Activated CD4-positive, alpha-beta T cell treated with anti-CD3 and anti-CD28 coated beads for 36 hours (primary cell): ENCODE measurements at regions not wholly inside any gene's neighbourhood (a gene's known extent, or its start where the extent isn't known, plus 50 kb on each side); places are given as distances from the start of the nearest gene placed in this dataset.

Experiments used
- ATAC-seq: fragments of 200-7000 bp; cut with Tn5 transposase; one replicate; pipeline ENCODE4 v1.10.0; 2021; ENCODE audit warnings: mild to moderate bottlenecking, moderate library complexity
- CTCF ChIA-PET: fragments of 350-600 bp; sonication (Branson Sonifier 250); formaldehyde crosslinking; loops from one replicate; lab custom pipeline; 2021; ENCODE audit warnings: antibody characterized with exemption; lab: Charles Lee
- POLR2A ChIA-PET: fragments of 350-600 bp; sonication (Branson Sonifier 250); formaldehyde crosslinking; loops from one replicate; lab custom pipeline; 2021; ENCODE audit warnings: antibody characterized with exemption, inconsistent platforms; lab: Charles Lee
- DNase-seq: peaks from one replicate; pipeline ENCODE4 v3.0.0-alpha.2; 2020
- H3K27ac Mint-ChIP-seq: one replicate; pipeline ENCODE4 v1.8.0; 2021; ENCODE audit warnings: mixed read lengths
- H3K27me3 Mint-ChIP-seq: one replicate; pipeline ENCODE4 v1.8.0; 2021; ENCODE audit warnings: mixed read lengths
- H3K36me3 Mint-ChIP-seq: one replicate; pipeline ENCODE4 v1.8.0; 2021; ENCODE audit warnings: low read depth, mixed read lengths
- H3K4me1 Mint-ChIP-seq: one replicate; pipeline ENCODE4 v1.8.0; 2021; ENCODE audit warnings: mixed read lengths
- H3K4me3 Mint-ChIP-seq: one replicate; pipeline ENCODE4 v1.8.0; 2021; ENCODE audit warnings: mild to moderate bottlenecking, moderate library complexity, mixed read lengths
- H3K9me3 Mint-ChIP-seq: one replicate; pipeline ENCODE4 v1.8.0; 2021; ENCODE audit warnings: low read depth, mixed read lengths
- intact Hi-C, 2 experiments: fragments of 100-400 bp; cut with DNase I in 1 of 2; cut with micrococcal nuclease in 1 of 2; formaldehyde crosslinking; loops; one replicate each; pipeline versions ENCODE4 v1.14.2 to v1.15.1; 2022 to 2024; cut with DNase I, micrococcal nuclease

DNA sequence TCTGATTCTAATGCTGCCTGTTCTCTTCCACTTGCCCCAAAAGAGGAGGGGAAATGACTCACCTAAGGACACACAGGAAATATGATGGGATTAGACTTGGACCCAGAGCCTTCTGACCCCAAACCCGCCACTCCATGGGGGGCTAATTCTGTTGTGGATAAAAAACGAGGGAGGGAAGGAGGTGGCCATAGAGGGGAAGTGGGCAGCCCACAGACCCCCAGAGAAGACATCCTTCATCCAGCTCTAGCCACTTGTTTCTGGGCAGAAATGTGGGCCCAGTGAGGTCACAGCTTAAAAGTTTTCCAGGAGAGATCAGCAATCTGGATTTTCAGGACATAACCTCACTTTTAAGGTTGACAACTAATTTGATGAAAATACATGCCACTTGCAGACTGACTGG lies 202.1 kb downstream of the ANKRD60 start:
- Mint-ChIP-seq H3K27ac (no peak overlapping the region), H3K36me3 (no peaks in the 10 kb centered on the region), H3K4me3 (no peak overlapping the region), H3K9me3 (no peaks in the 10 kb centered on the region), H3K27me3 (peaks cover 25% of the 10 kb centered on the region), H3K4me1 (no peaks in the 10 kb centered on the region)
- ChIA-PET POLR2A (no interaction called here), CTCF (interaction anchor here (0.7 to 1.0 kb wide), 2 partner anchors 9 to 527 kb away, joined by 3 read pairs; no protein-coding TSS in a partner anchor)
- DNase-seq (no peak), ATAC-seq (no peak)
- intact Hi-C loops, result no loop called here

DNA sequence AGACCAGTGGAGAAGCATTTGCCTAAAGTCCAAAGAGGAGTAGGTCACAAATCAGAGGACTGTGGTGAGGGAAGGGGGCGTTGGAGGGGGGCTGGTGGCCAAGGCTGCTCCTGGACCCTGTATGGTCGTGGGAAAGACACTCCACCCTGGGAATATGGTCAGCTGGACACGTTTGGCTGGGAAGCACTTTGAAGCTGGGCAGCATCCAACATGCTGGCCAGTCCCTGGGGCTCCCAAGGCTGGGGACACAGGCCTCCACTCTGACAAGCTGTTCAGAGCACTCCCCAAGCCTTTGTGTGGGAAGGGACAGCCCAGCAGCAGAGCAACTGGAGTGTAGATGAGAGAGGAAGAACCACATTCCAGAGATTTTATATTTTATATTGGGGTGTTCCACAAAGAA lies 203.2 kb downstream of the ANKRD60 start:
- no peak for ATAC-seq

DNA sequence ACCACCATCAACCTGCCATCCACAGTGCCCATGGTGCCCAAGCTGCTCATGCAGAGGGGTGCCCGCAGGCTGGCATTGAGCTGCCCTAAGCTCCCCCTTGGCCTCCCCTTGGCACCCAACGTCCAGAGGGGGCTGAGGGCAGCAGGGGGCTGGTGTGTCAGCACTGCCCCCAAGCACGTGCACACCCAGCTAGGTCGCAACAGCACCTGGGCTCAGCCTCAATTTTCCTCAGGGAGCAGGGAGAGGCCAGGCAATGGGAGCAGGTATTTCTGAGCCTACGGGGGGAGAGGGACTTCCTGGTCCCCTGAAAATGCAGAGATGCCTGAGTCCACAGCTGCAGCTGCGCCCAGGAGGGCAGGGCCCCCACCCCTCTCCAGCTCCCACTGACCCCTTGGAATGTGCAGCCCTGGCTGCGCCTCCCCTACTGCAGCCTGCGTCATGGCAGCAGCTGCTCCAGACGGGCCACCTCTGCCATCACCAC lies 204.2 kb downstream of the ANKRD60 start:
- intact Hi-C loops, result no loop called here
- Mint-ChIP-seq H3K27ac (no peak overlapping the region), H3K4me3 (no peak overlapping the region), H3K36me3 (no peaks in the 10 kb centered on the region), H3K27me3 (peaks cover 24% of the 10 kb centered on the region), H3K4me1 (no peaks in the 10 kb centered on the region), H3K9me3 (no peaks in the 10 kb centered on the region)
- CTCF ChIA-PET, result no interaction called here
- ATAC-seq (no peak), DNase-seq (no peak)
- POLR2A ChIA-PET, result no interaction called here

More for the DNA sequence above, 203.2 kb downstream of the ANKRD60 start:
- Mint-ChIP-seq H3K9me3 (no peaks in the 10 kb centered on the region), H3K4me3 (no peak overlapping the region), H3K4me1 (no peaks in the 10 kb centered on the region), H3K27ac (no peak overlapping the region), H3K27me3 (peaks cover 25% of the 10 kb centered on the region), H3K36me3 (no peaks in the 10 kb centered on the region)
- CTCF ChIA-PET, result interaction anchor here (0.7 to 1.0 kb wide), 2 partner anchors 11 to 250 kb away, joined by 3 read pairs; no protein-coding TSS in a partner anchor
- POLR2A ChIA-PET, result no interaction called here
- no peak for DNase-seq
- intact Hi-C loops, result no loop called here

DNA sequence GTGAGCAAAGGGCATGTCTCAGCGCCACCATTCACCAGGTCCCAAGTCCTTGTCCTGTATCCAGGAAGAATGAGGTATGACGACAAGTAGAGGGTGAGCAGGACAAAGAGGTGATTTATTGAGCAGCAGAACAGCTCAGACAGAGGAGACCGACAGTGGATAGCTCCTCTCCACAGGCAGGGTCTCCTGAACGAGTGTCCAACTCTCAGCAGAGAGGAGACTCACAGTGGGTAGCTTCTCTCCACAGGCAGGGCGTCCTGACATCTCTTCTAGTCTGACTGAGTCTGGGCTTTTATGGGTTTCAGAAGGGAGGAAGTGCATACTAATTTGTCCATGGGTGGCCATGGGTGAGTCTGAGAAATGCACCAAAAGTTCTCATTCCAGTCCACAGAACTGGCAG lies 204.7 kb downstream of the ANKRD60 start:
- POLR2A ChIA-PET, result no interaction called here
- ATAC-seq (no peak), DNase-seq (no peak)
- Mint-ChIP-seq H3K36me3 (no peaks in the 10 kb centered on the region), H3K4me3 (no peak overlapping the region), H3K27ac (no peak overlapping the region), H3K27me3 (peaks cover 21% of the 10 kb centered on the region), H3K4me1 (no peaks in the 10 kb centered on the region), H3K9me3 (no peaks in the 10 kb centered on the region)
- intact Hi-C loops, result no loop called here
- CTCF ChIA-PET, result no interaction called here

DNA sequence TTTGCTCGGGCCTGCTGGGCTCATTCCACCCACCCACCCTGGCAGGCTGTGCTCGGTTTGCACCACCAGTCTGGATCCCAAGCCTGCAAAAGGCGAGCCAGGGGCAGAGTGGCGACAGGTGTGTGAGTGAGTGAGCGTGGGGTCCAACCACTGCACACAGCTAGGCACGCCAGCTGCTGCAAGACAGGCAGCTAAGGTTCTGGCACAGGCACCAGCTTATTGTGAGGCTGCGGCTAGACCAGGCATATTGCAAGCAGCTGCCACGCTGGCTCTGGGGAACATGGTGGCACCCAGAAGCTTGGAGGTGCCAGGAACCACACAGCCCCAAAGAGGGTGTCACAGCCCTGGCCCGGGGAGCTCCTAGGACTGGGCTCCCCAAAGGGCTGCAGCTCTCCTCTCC lies 205.1 kb downstream of the ANKRD60 start:
- Mint-ChIP-seq H3K27ac (no peak overlapping the region), H3K4me1 (no peaks in the 10 kb centered on the region), H3K9me3 (no peaks in the 10 kb centered on the region), H3K27me3 (peaks cover 17% of the 10 kb centered on the region), H3K36me3 (no peaks in the 10 kb centered on the region), H3K4me3 (no peak overlapping the region)
- ChIA-PET POLR2A (no interaction called here), CTCF (interaction anchor here (0.9 kb wide), 1 partner anchor 9 kb away, joined by 3 read pairs; no protein-coding TSS in a partner anchor)
- intact Hi-C loops, result no loop called here
- no peak for ATAC-seq
- no peak for DNase-seq

DNA sequence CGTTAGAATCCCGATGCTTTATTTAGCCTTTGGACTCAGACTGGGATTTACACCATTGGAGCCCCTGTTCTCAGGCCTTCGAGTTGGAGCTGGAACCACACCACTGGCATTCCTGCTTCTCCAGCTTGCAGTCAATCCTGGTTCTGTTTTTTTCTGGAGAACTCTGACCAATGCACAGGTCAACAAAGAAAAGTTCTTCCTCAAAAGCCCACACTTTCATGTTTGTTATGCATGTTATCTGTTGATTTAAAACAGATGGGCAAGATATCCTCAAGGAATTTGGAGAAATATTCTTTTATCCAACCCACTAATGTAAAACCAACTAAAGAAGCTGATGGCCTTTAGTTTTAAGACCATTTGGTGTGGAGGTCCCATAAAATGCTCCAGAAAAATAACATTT lies 205.7 kb downstream of the ANKRD60 start:
- ChIA-PET POLR2A (interaction anchor here (0.8 kb wide), 1 partner anchor 75 kb away, joined by 3 read pairs; no protein-coding TSS in a partner anchor), CTCF (interaction anchor here (0.9 kb wide), 1 partner anchor 8 kb away, joined by 3 read pairs; no protein-coding TSS in a partner anchor)
- no peaks in the 10 kb centered on the region for H3K36me3 Mint-ChIP-seq
- intact Hi-C loops, result no loop called here
- no peak for ATAC-seq
- H3K4me3 Mint-ChIP-seq, result no peak overlapping the region
- H3K27ac Mint-ChIP-seq, result no peak overlapping the region
- peaks cover 3% of the 10 kb centered on the region for H3K4me1 Mint-ChIP-seq
- H3K9me3 Mint-ChIP-seq, result no peaks in the 10 kb centered on the region
- H3K27me3 Mint-ChIP-seq, result peaks cover 17% of the 10 kb centered on the region
- no peak for DNase-seq

DNA sequence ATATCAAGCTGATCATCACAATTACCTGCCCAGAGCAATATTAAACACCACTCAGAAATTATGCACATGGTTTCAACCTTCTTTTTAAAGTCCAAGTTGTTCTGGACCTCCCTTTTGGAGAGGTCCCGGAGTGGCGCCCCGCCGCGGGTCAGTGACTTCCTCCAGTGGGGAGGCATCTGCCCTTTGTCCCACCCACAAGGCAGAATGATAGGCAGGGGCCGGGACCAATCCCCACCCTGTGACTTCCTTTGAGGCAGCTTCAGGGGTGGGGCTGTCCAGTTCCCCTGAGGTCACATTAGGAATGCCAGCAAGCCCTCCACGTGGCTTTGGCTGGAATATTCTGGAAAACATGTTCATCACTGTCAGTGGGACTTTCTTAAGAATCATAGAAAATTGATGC lies 207.0 kb downstream of the ANKRD60 start:
- peaks cover 3% of the 10 kb centered on the region for H3K4me1 Mint-ChIP-seq
- intact Hi-C loops, result no loop called here
- ATAC-seq, result no peak
- peaks cover 20% of the 10 kb centered on the region for H3K27me3 Mint-ChIP-seq
- DNase-seq, result peak; percentile 13
- POLR2A ChIA-PET, result no interaction called here
- H3K27ac Mint-ChIP-seq, result no peak overlapping the region
- CTCF ChIA-PET, result no interaction called here
- no peaks in the 10 kb centered on the region for H3K9me3 Mint-ChIP-seq
- no peak overlapping the region for H3K4me3 Mint-ChIP-seq
- H3K36me3 Mint-ChIP-seq, result no peaks in the 10 kb centered on the region

DNA sequence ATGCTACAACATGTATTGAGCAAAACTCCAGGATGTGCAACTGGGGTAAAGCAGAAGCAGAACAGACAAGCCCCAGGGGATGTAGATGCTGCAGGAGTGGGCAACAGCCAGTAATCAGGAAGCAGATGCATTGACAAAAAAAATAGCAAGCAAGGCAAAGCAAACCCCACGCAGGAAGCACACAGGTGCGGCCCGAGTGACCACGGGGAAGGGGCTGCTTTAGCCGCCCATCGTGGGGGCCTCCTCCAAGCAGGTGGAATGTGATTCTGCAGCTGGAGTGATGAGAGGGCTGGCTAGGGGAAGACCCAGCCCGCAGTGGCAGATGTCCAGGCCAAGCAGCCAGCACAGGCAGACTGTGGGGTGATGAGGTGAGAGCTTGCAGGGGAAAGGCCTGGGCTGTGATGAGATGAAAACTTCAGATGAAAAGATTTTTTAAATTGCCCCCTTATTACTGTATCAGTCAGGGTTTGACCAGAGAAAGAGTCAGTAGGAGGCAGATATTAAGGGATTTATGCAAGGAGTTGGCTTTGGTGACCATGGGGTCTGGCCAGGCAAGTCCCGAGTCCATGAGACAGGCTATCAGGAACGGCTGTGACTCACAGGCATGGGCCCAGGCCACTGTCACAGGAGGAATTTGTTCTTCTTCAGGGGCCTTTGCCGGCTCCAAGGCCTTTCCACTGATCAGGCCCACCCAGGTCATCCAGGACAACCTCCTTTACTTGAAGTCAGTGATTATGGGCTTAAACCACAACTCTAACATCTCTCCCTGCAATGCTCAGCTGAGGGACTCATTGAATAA lies 207.6 kb downstream of the ANKRD60 start:
- Mint-ChIP-seq H3K4me1 (peaks cover 3% of the 10 kb centered on the region), H3K9me3 (no peaks in the 10 kb centered on the region), H3K4me3 (no peak overlapping the region), H3K27me3 (peaks cover 20% of the 10 kb centered on the region), H3K27ac (no peak overlapping the region), H3K36me3 (no peaks in the 10 kb centered on the region)
- ChIA-PET POLR2A (no interaction called here), CTCF (no interaction called here)
- DNase-seq (no peak), ATAC-seq (no peak)
- intact Hi-C loops, result no loop called here

DNA sequence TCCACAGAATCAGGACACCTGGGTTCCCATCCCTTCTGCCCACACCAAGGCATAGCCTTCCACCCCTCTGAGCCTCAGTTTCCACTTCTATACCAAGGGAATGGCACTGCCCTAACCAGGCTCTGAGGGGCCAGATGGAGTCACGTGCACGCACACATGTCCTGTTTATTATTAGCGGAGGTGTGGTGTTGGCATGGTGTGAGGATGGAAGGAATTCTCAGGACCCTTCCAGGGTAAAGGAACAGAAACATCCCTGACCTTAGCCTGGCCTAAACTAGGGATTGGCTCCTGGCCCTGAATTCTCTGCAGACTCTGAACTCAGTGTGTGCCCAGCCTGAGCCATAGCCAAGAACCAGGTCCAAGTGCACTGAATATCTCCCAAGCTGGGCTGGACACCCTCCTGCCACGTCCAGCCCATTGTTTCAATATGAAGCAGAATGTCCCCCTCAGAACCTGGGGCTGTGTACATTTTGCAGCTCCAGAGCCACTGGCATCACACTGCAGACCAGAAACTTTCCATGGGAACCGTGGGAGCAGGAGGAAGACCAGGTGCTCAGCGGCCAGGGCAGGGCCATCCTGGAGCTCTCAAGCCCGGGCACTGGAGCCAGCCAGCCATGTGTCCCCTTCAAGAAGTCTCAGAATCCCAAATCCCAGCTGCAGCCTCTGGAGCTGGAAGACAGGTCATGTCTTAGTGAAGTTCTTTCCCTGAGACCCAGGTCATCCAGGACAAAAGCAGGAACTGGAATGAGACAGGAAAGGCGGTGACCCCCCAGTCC lies 208.4 kb downstream of the ANKRD60 start:
- H3K9me3 Mint-ChIP-seq, result no peaks in the 10 kb centered on the region
- no peak for DNase-seq
- no peak overlapping the region for H3K27ac Mint-ChIP-seq
- intact Hi-C loops, result loop anchor here in 1 of 2 experiments (10.0 kb wide), 1 partner anchor 325 kb away; no protein-coding TSS in a partner anchor
- no peaks in the 10 kb centered on the region for H3K36me3 Mint-ChIP-seq
- POLR2A ChIA-PET, result no interaction called here
- H3K4me3 Mint-ChIP-seq, result no peak overlapping the region
- no peak for ATAC-seq
- CTCF ChIA-PET, result no interaction called here
- peaks cover 3% of the 10 kb centered on the region for H3K4me1 Mint-ChIP-seq
- peaks cover 23% of the 10 kb centered on the region for H3K27me3 Mint-ChIP-seq

DNA sequence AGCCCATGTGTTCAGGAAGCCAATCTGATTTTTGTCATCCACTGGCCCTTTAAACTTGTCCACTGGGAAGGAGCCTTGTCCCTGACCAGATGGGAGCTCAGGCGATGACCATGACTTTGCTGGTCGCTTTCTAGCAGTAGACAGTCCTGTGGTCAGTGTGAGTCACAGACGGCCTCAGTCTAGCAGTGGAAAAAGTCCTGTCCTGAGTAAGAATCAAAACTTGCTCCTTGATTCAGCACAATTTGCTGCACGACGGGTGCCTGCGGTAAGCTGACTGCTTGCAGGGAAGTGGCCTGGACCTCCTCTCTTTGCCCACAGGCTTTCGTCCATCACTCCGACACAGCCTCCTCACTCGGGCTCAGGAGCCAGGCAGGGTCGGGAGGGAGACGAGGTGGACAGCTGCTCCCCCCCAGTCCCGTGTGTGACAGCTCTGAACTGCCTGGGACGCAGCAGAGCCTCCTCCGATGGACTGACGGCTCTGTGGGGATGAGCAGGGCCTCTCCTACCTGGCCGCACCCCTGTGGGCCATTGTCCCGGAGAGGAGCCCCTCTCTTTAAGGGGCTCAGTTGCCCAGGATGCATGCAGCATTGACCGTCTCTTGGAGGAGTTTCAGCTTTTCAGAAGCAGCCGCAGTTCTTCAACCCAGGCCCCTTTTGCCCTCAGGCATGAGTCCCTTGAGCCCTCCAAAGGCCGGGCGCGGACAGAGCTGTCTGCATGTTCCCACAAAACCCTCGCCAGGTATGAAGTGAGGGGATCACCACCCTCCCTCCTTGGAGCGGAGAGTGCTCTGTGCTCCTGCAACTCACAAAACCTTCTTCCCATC lies 209.2 kb downstream of the ANKRD60 start:
- Mint-ChIP-seq H3K9me3 (no peaks in the 10 kb centered on the region), H3K36me3 (no peaks in the 10 kb centered on the region), H3K4me3 (no peak overlapping the region), H3K27ac (no peak overlapping the region), H3K27me3 (peaks cover 20% of the 10 kb centered on the region), H3K4me1 (peaks cover 11% of the 10 kb centered on the region)
- ATAC-seq, result no peak
- POLR2A ChIA-PET, result interaction anchor here (0.6 kb wide), 1 partner anchor 1491 kb away, joined by 5 read pairs; no protein-coding TSS in a partner anchor
- CTCF ChIA-PET, result no interaction called here
- intact Hi-C loops, result loop anchor here in 1 of 2 experiments (10.0 kb wide), 1 partner anchor 324 kb away; no protein-coding TSS in a partner anchor
- DNase-seq, result no peak

DNA sequence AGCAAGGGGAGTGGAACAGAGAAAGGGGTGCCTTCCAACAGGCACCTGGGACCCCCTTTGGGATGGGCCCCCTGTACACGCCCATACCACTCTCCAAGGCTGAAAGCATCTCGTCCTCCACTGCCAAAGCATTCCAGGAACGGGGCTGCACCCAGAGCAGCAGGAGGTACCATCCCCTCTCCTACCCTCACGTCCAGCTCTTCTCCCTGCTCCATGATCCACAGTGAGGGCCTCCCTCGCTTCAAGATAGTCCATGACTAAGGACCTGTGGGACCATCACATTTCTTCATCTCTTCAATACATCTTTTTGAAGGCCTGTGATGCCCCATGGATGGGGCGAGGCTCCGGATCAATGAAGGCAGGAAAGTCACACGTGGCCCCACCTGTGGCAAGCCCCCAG lies 209.9 kb downstream of the ANKRD60 start:
- Mint-ChIP-seq H3K36me3 (no peaks in the 10 kb centered on the region), H3K9me3 (no peaks in the 10 kb centered on the region), H3K27ac (no peak overlapping the region), H3K4me1 (peaks cover 16% of the 10 kb centered on the region), H3K27me3 (peaks cover 17% of the 10 kb centered on the region), H3K4me3 (no peak overlapping the region)
- no peak for ATAC-seq
- no peak for DNase-seq
- intact Hi-C loops, result loop anchor here in 1 of 2 experiments (10.0 kb wide), 1 partner anchor 324 kb away; no protein-coding TSS in a partner anchor
- CTCF ChIA-PET, result no interaction called here
- POLR2A ChIA-PET, result interaction anchor here (0.6 kb wide), 1 partner anchor 1490 kb away, joined by 5 read pairs; no protein-coding TSS in a partner anchor
